ENCODE measurements at regions not wholly inside any gene's neighbourhood (a gene's known extent, or its start where the extent isn't known, plus 50 kb on each side); places are given as distances from the start of the nearest gene placed in this dataset.
A peak's percentile ranks its signal among the peaks of the same experiment; 100 is the strongest.

GRCh38 chr3:176690083-176690869 lies 507.0 kb downstream of the TBL1XR1 start:
- H3K9me3 ChIP-seq, result no peaks in the 10 kb centered on the region
- H3K27ac ChIP-seq, result no peak overlapping the region
- no peaks in the 10 kb centered on the region for H3K27me3 ChIP-seq
- ATAC-seq, result no peak
- H3K4me3 ChIP-seq, result no peak overlapping the region
- H3K4me1 ChIP-seq, result no peaks in the 10 kb centered on the region
- 52 to 78% methylated on average over 4 to 7 of the region's 7 CpGs for WGBS, 2 donors (ENCODE audit: low coverage in 1 of 2)
- no peaks in the 10 kb centered on the region for H3K36me3 ChIP-seq
- TF ChIP-seq EP300 (IDR thresholded peaks at IDR 0.05) (no peak), POLR2A (IDR thresholded peaks at IDR 0.05) (no peak)

- H3K4me3 ChIP-seq, result no peak overlapping the region
- H3K36me3 ChIP-seq, result no peaks in the 10 kb centered on the region
- 76 to 100% methylated on average over 2 of the region's 2 CpGs for WGBS, 2 donors (ENCODE audit: low coverage in 1 of 2)
- no peak overlapping the region for H3K27ac ChIP-seq
- H3K9me3 ChIP-seq, result peaks cover 0 to 11% (median 0%) of the 10 kb centered on the region in 3 donors
- TF ChIP-seq POLR2A (IDR thresholded peaks at IDR 0.05) (no peak), POLR2AphosphoS5 (IDR thresholded peaks at IDR 0.05) (no peak), EP300 (IDR thresholded peaks at IDR 0.05) (no peak), CTCF (IDR thresholded peaks at IDR 0.05) (no peak)
- no peaks in the 10 kb centered on the region for H3K4me1 ChIP-seq
- no peaks in the 10 kb centered on the region for H3K27me3 ChIP-seq
- ATAC-seq, result no peak
Observed at GRCh38 chr3:176687754-176688153, 509.5 kb downstream of the TBL1XR1 start.

GRCh38 chr3:176683382-176683781 lies 513.9 kb downstream of the TBL1XR1 start:
- no peak for ATAC-seq
- 70% methylated on average over 2 of the region's 2 CpGs; no CpG with 5 or more reads in 1 of the 2 donors for WGBS, 2 donors (ENCODE audit: low coverage in 1 of 2)
- TF ChIP-seq EP300 (IDR thresholded peaks at IDR 0.05) (no peak), POLR2A (IDR thresholded peaks at IDR 0.05) (no peak), POLR2AphosphoS5 (IDR thresholded peaks at IDR 0.05) (no peak)
- Histone ChIP-seq H3K36me3 (no peaks in the 10 kb centered on the region), H3K4me3 (no peak overlapping the region), H3K4me1 (no peaks in the 10 kb centered on the region), H3K27me3 (no peaks in the 10 kb centered on the region), H3K9me3 (peaks cover 0 to 20% (median 0%) of the 10 kb centered on the region in 3 donors), H3K27ac (no peak overlapping the region)

GRCh38 chr3:176663837-176664831 lies 533.1 kb downstream of the TBL1XR1 start:
- 21 to 28% methylated on average over 8 of the region's 8 CpGs for WGBS, 2 donors (ENCODE audit: low coverage in 1 of 2)
- H3K27me3 ChIP-seq, result no peaks in the 10 kb centered on the region
- peaks cover 0 to 5% (median 0%) of the 10 kb centered on the region in 3 donors for H3K9me3 ChIP-seq
- H3K27ac ChIP-seq, result no peak overlapping the region
- H3K4me3 ChIP-seq, result no peak overlapping the region
- H3K36me3 ChIP-seq, result no peaks in the 10 kb centered on the region
- ATAC-seq, result no peak
- TF ChIP-seq CTCF (IDR thresholded peaks at IDR 0.05) (peak in 1 of 4 experiments; percentile 35), POLR2AphosphoS5 (IDR thresholded peaks at IDR 0.05) (no peak)
- H3K4me1 ChIP-seq, result peaks cover 0 to 8% (median 3%) of the 10 kb centered on the region in 3 donors

- H3K4me1 ChIP-seq, result peaks cover 0 to 8% (median 3%) of the 10 kb centered on the region in 3 donors
- TF ChIP-seq POLR2AphosphoS5 (IDR thresholded peaks at IDR 0.05) (no peak), CTCF (IDR thresholded peaks at IDR 0.05) (no peak), POLR2A (IDR thresholded peaks at IDR 0.05) (no peak), EP300 (IDR thresholded peaks at IDR 0.05) (no peak)
- H3K27me3 ChIP-seq, result no peaks in the 10 kb centered on the region
- H3K9me3 ChIP-seq, result no peaks in the 10 kb centered on the region
- 68% methylated on average over 1 of the region's 1 CpG; no CpG with 5 or more reads in 1 of the 2 donors for WGBS, 2 donors (ENCODE audit: low coverage in 1 of 2)
- H3K4me3 ChIP-seq, result no peak overlapping the region
- no peak overlapping the region for H3K27ac ChIP-seq
- no peak for ATAC-seq
- no peaks in the 10 kb centered on the region for H3K36me3 ChIP-seq
Observed at GRCh38 chr3:176663387-176663786, 533.9 kb downstream of the TBL1XR1 start.

Data from gastroesophageal sphincter (tissue), 4 donors.